Right atrium auricular region (tissue), 2 donors: ENCODE measurements at regions not wholly inside any gene's neighbourhood (a gene's known extent, or its start where the extent isn't known, plus 50 kb on each side); places are given as distances from the start of the nearest gene placed in this dataset.

Experiments
- DNase-seq: peaks from one replicate; pipeline ENCODE4 v3.0.0-alpha.2; 2019; ENCODE audit warnings: low spot score
- H3K27ac ChIP-seq, 2 donors: fragments of 200-600 bp; sonication (generic); 1 replicate in 1 of 2; 2 replicates in 1 of 2; pipeline ENCODE4 v1.5.1; 2016 to 2019
- H3K27me3 ChIP-seq, 2 donors: fragments of 200-600 bp; sonication (generic); one replicate each; pipeline versions ENCODE4 v1.5.1 to v1.6.0; 2017 to 2019
- H3K36me3 ChIP-seq: fragments of 200-600 bp; sonication (generic); one replicate; pipeline ENCODE4 v1.5.1; 2016
- H3K4me1 ChIP-seq, 2 donors: fragments of 200-600 bp; sonication (generic); one replicate each; pipeline versions ENCODE4 v1.5.1 to v1.6.0; 2017 to 2019
- H3K4me3 ChIP-seq, 2 donors: fragments of 200-600 bp; sonication (generic); 1 replicate in 1 of 2; 2 replicates in 1 of 2; pipeline ENCODE4 v1.5.1; 2017 to 2019; ENCODE audit warnings: mild to moderate bottlenecking in 1 of 2, moderate library complexity in 1 of 2
- H3K9me3 ChIP-seq, 2 donors: fragments of 200-600 bp; sonication (generic); one replicate each; pipeline ENCODE4 v1.5.1; 2019
- TF ChIP-seq, protein P1 (sequence below), 2 donors: fragments of 200-600 bp; sonication (generic); IDR thresholded peaks; one replicate each; pipeline ENCODE4 v1.5.1; 2019; ENCODE audit warnings: antibody characterized with exemption in 2 of 2

DNA sequence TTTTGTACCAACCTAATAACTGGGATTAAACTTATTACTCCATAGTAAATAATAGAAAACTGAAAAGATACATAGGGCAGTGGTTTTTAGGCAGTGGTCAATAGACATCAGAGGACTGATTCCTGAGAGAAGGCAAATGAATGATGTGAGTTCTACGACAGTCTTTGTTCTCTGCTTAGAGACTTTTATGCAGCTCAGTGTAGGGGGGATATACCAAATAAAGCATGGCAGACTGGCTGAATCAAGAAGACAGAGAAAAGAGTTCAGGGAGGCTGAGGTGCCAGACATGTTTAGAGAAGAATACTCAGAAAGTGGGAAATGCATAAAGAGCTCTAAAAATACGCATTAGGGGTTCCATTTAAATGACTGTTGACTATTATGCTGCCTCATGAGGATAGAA, 320.8 kb upstream of the FAR2 start:
- no peak for DNase-seq

DNA sequence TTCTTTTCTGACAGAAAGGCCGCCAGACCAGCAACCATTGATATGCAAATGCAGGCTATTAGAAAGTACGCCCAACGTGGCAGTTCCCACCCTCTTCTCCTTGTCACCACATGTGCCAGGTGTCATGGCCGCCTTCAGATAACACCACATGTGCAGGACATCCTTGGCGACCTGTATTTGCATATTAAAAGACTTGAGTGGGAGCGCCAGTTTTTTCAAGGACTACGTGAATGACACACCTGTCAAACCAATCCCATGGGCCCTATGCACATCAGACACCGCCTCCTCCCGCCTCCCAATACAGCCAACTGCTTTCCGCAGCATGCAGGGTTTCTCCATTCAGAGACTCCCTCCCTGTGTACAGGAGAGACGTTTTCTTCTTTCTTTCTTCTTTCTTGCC, 318.6 kb upstream of the FAR2 start:
- no peak for DNase-seq
- no peaks in the 10 kb centered on the region for H3K36me3 ChIP-seq
- H3K27ac ChIP-seq, result no peak overlapping the region
- H3K4me1 ChIP-seq, result no peaks in the 10 kb centered on the region
- H3K4me3 ChIP-seq, result no peak overlapping the region
- TF ChIP-seq, protein P1, sequence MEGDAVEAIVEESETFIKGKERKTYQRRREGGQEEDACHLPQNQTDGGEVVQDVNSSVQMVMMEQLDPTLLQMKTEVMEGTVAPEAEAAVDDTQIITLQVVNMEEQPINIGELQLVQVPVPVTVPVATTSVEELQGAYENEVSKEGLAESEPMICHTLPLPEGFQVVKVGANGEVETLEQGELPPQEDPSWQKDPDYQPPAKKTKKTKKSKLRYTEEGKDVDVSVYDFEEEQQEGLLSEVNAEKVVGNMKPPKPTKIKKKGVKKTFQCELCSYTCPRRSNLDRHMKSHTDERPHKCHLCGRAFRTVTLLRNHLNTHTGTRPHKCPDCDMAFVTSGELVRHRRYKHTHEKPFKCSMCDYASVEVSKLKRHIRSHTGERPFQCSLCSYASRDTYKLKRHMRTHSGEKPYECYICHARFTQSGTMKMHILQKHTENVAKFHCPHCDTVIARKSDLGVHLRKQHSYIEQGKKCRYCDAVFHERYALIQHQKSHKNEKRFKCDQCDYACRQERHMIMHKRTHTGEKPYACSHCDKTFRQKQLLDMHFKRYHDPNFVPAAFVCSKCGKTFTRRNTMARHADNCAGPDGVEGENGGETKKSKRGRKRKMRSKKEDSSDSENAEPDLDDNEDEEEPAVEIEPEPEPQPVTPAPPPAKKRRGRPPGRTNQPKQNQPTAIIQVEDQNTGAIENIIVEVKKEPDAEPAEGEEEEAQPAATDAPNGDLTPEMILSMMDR (IDR thresholded peaks at IDR 0.05), result no peak
- H3K9me3 ChIP-seq, result peaks cover 0 to 6% of the 10 kb centered on the region in 2 donors
- H3K27me3 ChIP-seq, result no peaks in the 10 kb centered on the region

More for the DNA sequence above, 320.8 kb upstream of the FAR2 start:
- Histone ChIP-seq H3K27ac (no peak overlapping the region), H3K4me1 (no peaks in the 10 kb centered on the region), H3K9me3 (no peaks in the 10 kb centered on the region), H3K36me3 (no peaks in the 10 kb centered on the region), H3K27me3 (no peaks in the 10 kb centered on the region), H3K4me3 (no peak overlapping the region)
- TF ChIP-seq, protein P1 (IDR thresholded peaks at IDR 0.05), result no peak

DNA sequence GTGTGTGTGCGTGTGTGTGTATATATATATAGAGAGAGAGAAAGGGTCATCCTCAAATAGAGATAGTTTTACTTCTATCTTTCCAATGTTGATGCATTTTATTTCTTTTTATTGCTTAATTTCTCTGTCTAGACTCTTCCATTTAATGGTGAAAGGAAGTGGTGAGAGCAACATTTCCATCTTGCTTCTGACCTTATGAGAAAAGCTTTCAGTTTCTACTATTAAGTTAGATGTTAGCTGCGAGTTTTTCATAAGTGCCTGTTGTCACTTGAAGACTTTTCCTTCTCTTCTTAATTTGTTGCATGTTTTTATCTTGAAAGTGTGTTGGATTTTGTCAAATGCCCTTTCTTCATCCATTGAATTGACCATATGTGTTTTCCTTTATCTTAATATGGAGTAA, 304.4 kb upstream of the FAR2 start:
- no peaks in the 10 kb centered on the region for H3K36me3 ChIP-seq
- no peaks in the 10 kb centered on the region for H3K4me1 ChIP-seq
- H3K9me3 ChIP-seq, result no peaks in the 10 kb centered on the region
- no peak for DNase-seq
- TF ChIP-seq, protein P1 (IDR thresholded peaks at IDR 0.05), result no peak
- H3K4me3 ChIP-seq, result no peak overlapping the region
- H3K27ac ChIP-seq, result no peak overlapping the region
- H3K27me3 ChIP-seq, result no peaks in the 10 kb centered on the region

DNA sequence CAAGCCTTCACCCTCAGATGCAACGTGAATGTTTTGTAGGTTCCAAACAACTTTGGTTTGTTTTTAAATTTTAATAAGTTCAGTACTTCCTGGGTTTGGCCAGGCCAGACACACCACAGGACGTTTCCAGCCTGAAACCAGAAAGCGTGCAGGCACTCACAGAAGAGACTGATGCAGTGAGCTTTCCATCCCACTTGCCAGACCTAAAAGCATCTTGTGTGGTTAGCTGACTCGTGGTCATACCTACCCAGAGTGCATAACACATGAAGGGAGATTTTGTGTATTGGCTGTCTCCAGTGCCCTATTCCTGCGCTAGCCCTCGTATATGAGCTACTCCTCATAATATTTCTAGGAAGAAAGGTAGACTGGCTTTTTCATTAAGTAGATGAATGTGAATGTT, 297.3 kb upstream of the FAR2 start:
- Histone ChIP-seq H3K27ac (no peak overlapping the region), H3K4me1 (no peaks in the 10 kb centered on the region), H3K36me3 (no peaks in the 10 kb centered on the region), H3K27me3 (no peaks in the 10 kb centered on the region), H3K9me3 (no peaks in the 10 kb centered on the region), H3K4me3 (no peak overlapping the region)
- DNase-seq, result no peak
- TF ChIP-seq, protein P1 (IDR thresholded peaks at IDR 0.05), result no peak

DNA sequence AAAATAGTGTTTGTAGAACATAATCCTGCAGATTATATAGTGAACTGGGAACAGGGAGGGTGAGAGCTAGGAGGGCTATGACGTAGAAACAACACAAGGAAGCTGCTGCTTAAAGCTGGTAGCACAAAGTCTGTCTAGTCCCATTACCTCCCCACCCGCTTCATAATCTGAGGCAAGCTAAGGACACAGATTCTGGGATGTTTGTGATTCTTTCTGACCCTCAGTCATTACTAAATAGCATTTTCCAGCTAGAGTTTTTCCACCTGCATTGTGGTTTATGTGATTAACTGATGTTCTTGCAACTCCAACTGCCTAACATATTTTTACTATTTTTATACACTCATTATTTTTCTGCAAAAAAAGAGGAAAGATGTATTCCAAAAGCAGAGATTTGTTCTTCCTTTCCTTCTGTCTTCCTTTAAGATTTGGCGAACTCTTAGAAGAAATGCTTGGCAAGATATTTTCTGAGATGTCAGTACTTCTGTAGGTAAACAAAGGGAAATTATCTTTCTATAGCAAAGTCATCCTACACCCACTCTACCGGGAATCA, 293.2 kb upstream of the FAR2 start:
- DNase-seq, result no peak
- Histone ChIP-seq H3K4me1 (no peaks in the 10 kb centered on the region), H3K4me3 (no peak overlapping the region), H3K9me3 (no peaks in the 10 kb centered on the region), H3K27ac (no peak overlapping the region), H3K27me3 (no peaks in the 10 kb centered on the region), H3K36me3 (no peaks in the 10 kb centered on the region)
- TF ChIP-seq, protein P1 (IDR thresholded peaks at IDR 0.05), result no peak

DNA sequence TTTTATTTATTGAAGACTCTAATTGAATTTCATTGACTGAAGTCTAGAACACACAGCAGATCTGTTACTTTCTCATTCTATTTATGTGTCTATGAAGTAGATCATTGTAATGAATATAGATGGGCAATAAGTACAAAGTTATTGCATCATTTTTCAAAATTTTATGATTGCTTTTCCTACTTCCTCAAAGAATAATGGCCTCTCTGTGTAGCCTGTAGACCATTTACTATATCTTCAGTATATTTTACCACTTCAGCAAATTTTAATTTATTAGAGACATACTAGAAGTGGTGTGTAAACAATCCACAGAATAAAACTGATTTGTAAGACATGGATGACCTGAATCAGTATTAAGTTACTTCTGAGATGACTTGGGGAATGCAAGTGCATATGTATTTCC, 291.7 kb upstream of the FAR2 start:
- Histone ChIP-seq H3K9me3 (no peaks in the 10 kb centered on the region), H3K27ac (no peak overlapping the region), H3K4me1 (no peaks in the 10 kb centered on the region), H3K36me3 (no peaks in the 10 kb centered on the region), H3K4me3 (no peak overlapping the region), H3K27me3 (no peaks in the 10 kb centered on the region)
- TF ChIP-seq, protein P1 (IDR thresholded peaks at IDR 0.05), result no peak
- no peak for DNase-seq
